MM.1S (cell line): ENCODE measurements at regions not wholly inside any gene's neighbourhood (a gene's known extent, or its start where the extent isn't known, plus 50 kb on each side); places are given as distances from the start of the nearest gene placed in this dataset.

Experiments used
- DNase-seq: peaks from one replicate; pipeline ENCODE4 v3.0.0-alpha.2; 2015
- H2AFZ ChIP-seq: fragments of 300-600 bp; sonication (generic); 2 replicates; pipeline ENCODE4 v1.6.0; 2016; ENCODE audit warnings: antibody characterized with exemption, low read length
- H3F3A ChIP-seq: fragments of 300-600 bp; sonication (generic); 2 replicates; pipeline ENCODE4 v1.6.1; 2016; ENCODE audit warnings: mild to moderate bottlenecking, antibody characterized with exemption, low read length, moderate library complexity, mixed read lengths; ENCODE audit not compliant: insufficient read depth
- H3K27ac ChIP-seq: fragments of 300-600 bp; sonication (generic); 2 replicates; pipeline ENCODE4 v1.5.1; 2016; ENCODE audit warnings: mild to moderate bottlenecking, low read length
- H3K27me3 ChIP-seq: fragments of 300-600 bp; sonication (generic); replicated peaks from 2 replicates; pipeline ENCODE4 v1.6.0; 2016; ENCODE audit warnings: low read length; ENCODE audit not compliant: insufficient read depth
- H3K36me3 ChIP-seq: fragments of 300-600 bp; sonication (generic); replicated peaks from 2 replicates; pipeline ENCODE4 v1.6.1; 2016; ENCODE audit warnings: mild to moderate bottlenecking, low read length, mixed read lengths; ENCODE audit not compliant: insufficient read depth
- H3K4me1 ChIP-seq: fragments of 300-600 bp; sonication (generic); 2 replicates; pipeline ENCODE4 v1.6.1; 2016; ENCODE audit warnings: low read length, mixed read lengths
- H3K4me2 ChIP-seq: fragments of 300-600 bp; sonication (generic); 2 replicates; pipeline ENCODE4 v1.6.0; 2016; ENCODE audit warnings: low read depth, low read length
- H3K4me3 ChIP-seq: fragments of 300-600 bp; sonication (generic); 2 replicates; pipeline ENCODE4 v1.5.1; 2016; ENCODE audit warnings: low read length, mixed read lengths
- H3K79me2 ChIP-seq: fragments of 300-600 bp; sonication (generic); 2 replicates; pipeline ENCODE4 v1.6.1; 2016; ENCODE audit warnings: mixed run types, low read length, mixed read lengths
- H3K9ac ChIP-seq: fragments of 300-600 bp; sonication (generic); 2 replicates; pipeline ENCODE4 v1.6.1; 2016; ENCODE audit warnings: low read length, mixed read lengths
- H3K9me2 ChIP-seq: fragments of 300-600 bp; sonication (generic); replicated peaks from 2 replicates; pipeline ENCODE4 v1.6.1; 2016; ENCODE audit warnings: mild to moderate bottlenecking, low read length, mixed read lengths; ENCODE audit not compliant: insufficient read depth
- H3K9me3 ChIP-seq: fragments of 300-600 bp; sonication (generic); replicated peaks from 2 replicates; pipeline ENCODE4 v1.6.1; 2016; ENCODE audit warnings: mild to moderate bottlenecking, low read length, mixed read lengths; ENCODE audit not compliant: insufficient read depth
- H4K20me1 ChIP-seq: fragments of 300-600 bp; sonication (generic); 2 replicates; pipeline ENCODE4 v1.6.1; 2016; ENCODE audit warnings: mild to moderate bottlenecking, low read length, moderate library complexity, mixed read lengths; ENCODE audit not compliant: insufficient read depth
- CTCF ChIP-seq: fragments of 300-600 bp; sonication (generic); IDR thresholded peaks from 2 replicates; pipeline ENCODE4 v1.5.1; 2016; ENCODE audit warnings: antibody characterized with exemption, low read length, mixed read lengths
- EZH2 ChIP-seq: fragments of 300-600 bp; sonication (generic); optimal IDR thresholded peaks from 2 replicates; pipeline ENCODE3; 2017; ENCODE audit warnings: low read depth, mild to moderate bottlenecking, antibody characterized with exemption, low read length, mixed read lengths
- EZH2phosphoT487 ChIP-seq: fragments of 300-600 bp; sonication (generic); IDR thresholded peaks from 2 replicates; pipeline ENCODE4 v1.6.1; 2018; ENCODE audit warnings: antibody characterized with exemption, low read length

- Histone ChIP-seq H2AFZ (no peak overlapping the region), H3F3A (peaks cover 24% of the 10 kb centered on the region), H3K9ac (no peak overlapping the region), H4K20me1 (no peaks in the 10 kb centered on the region), H3K27me3 (no peaks in the 10 kb centered on the region), H3K4me2 (peak overlapping the region; percentile 97), H3K9me2 (no peaks in the 10 kb centered on the region), H3K9me3 (no peaks in the 10 kb centered on the region), H3K79me2 (peaks cover 21% of the 10 kb centered on the region), H3K4me3 (no peak overlapping the region), H3K27ac (peak overlapping the region; percentile 93; the same call in 1 of the 2 replicates), H3K36me3 (no peaks in the 10 kb centered on the region), H3K4me1 (peaks cover 42% of the 10 kb centered on the region)
- TF ChIP-seq EZH2phosphoT487: no peak
- no peak for TF ChIP-seq EZH2
- no peak for TF ChIP-seq CTCF
- DNase-seq: no peak
These were observed 111.2 kb upstream of the CARMIL1 start for GRCh38 chr6:25167961-25168360.

GRCh38 chr6:25168637-25169036, 110.5 kb upstream of the CARMIL1 start:
- Histone ChIP-seq H3K9ac (no peak overlapping the region), H3K79me2 (peaks cover 21% of the 10 kb centered on the region), H3K27me3 (no peaks in the 10 kb centered on the region), H4K20me1 (no peaks in the 10 kb centered on the region), H3K4me1 (peaks cover 45% of the 10 kb centered on the region), H3K36me3 (no peaks in the 10 kb centered on the region), H3F3A (peaks cover 24% of the 10 kb centered on the region), H3K9me2 (no peaks in the 10 kb centered on the region), H3K4me2 (no peak overlapping the region; the same call in 1 of the 2 replicates), H3K9me3 (no peaks in the 10 kb centered on the region), H3K4me3 (no peak overlapping the region), H3K27ac (peak overlapping the region; percentile 93; the same call in 1 of the 2 replicates), H2AFZ (no peak overlapping the region)
- no peak for DNase-seq
- TF ChIP-seq EZH2 (no peak), CTCF (no peak), EZH2phosphoT487 (no peak)

- no peaks in the 10 kb centered on the region for H3K27me3 ChIP-seq
- no peak for TF ChIP-seq EZH2phosphoT487
- TF ChIP-seq EZH2: no peak
- TF ChIP-seq CTCF: no peak
- no peak overlapping the region for H3K4me3 ChIP-seq
- no peak overlapping the region for H3K4me2 ChIP-seq
- no peak overlapping the region for H2AFZ ChIP-seq
- H3F3A ChIP-seq: peaks cover 24% of the 10 kb centered on the region
- H4K20me1 ChIP-seq: no peaks in the 10 kb centered on the region
- H3K9ac ChIP-seq: no peak overlapping the region
- H3K9me3 ChIP-seq: no peaks in the 10 kb centered on the region
- no peak overlapping the region for H3K27ac ChIP-seq
- H3K36me3 ChIP-seq: no peaks in the 10 kb centered on the region
- DNase-seq: no peak
- H3K79me2 ChIP-seq: peaks cover 18% of the 10 kb centered on the region
- no peaks in the 10 kb centered on the region for H3K9me2 ChIP-seq
- peaks cover 49% of the 10 kb centered on the region for H3K4me1 ChIP-seq
These were observed 109.6 kb upstream of the CARMIL1 start for GRCh38 chr6:25169553-25169952.
